Thoracic aorta (tissue), 2 donors: ENCODE measurements at regions not wholly inside any gene's neighbourhood (a gene's known extent, or its start where the extent isn't known, plus 50 kb on each side); places are given as distances from the start of the nearest gene placed in this dataset.
A peak's percentile ranks its signal among the peaks of the same experiment; 100 is the strongest.

ENCODE experiments used
- ATAC-seq: fragments of 150-250 bp; one replicate; pipeline ENCODE4 v1.8.0; 2017; ENCODE audit warnings: low read depth; ENCODE audit not compliant: insufficient number of reproducible peaks, low FRiP score
- DNase-seq: peaks from one replicate; pipeline ENCODE4 v3.0.0-alpha.2; 2020; ENCODE audit warnings: low spot score
- H3K27ac ChIP-seq, 2 donors: fragments of 200-600 bp; sonication (generic); 1 replicate in 1 of 2; 2 replicates in 1 of 2; pipeline ENCODE4 v1.5.1; 2016; ENCODE audit warnings: mild to moderate bottlenecking in 2 of 2, moderate library complexity in 2 of 2
- H3K27me3 ChIP-seq: fragments of 200-600 bp; sonication (generic); replicated peaks from 2 replicates; pipeline ENCODE4 v1.6.0; 2016; ENCODE audit warnings: mild to moderate bottlenecking; ENCODE audit not compliant: insufficient read depth
- H3K36me3 ChIP-seq: fragments of 200-600 bp; sonication (generic); one replicate; pipeline ENCODE4 v1.5.1; 2016
- H3K4me1 ChIP-seq, 2 donors: fragments of 200-600 bp; sonication (generic); 1 replicate in 1 of 2; 2 replicates in 1 of 2; pipeline versions ENCODE4 v1.5.1 to v1.6.0; 2016; ENCODE audit warnings: low read depth in 2 of 2, mild to moderate bottlenecking in 1 of 2; ENCODE audit not compliant: control insufficient read depth in 1 of 2
- H3K4me3 ChIP-seq: fragments of 200-600 bp; sonication (generic); 2 replicates; pipeline ENCODE4 v1.5.1; 2016; ENCODE audit warnings: mild to moderate bottlenecking
- H3K9me3 ChIP-seq: fragments of 200-600 bp; sonication (generic); 2 replicates; pipeline ENCODE4 v1.5.1; 2016
- CTCF ChIP-seq: fragments of 200-600 bp; sonication (generic); IDR thresholded peaks from one replicate; pipeline ENCODE4 v1.5.1; 2019; ENCODE audit warnings: antibody characterized with exemption

DNA sequence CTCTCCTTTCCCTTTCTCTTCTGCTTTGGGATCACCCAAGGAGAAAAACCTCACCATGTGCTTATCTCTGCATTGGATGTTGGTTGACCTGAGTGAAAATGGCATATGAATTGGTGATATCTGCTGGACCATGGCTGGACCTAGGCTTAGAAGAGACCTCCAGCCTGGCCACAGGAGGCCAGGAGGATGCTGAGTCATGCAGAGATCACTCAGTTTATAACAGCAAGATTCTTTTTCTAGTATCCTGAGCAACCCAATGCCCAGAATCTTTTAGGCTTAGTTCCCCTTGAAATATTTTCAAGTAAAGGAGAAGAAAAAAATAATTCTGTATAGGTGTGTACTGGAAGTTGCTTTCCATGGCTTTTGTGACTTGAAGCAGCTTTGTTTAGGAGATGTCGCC, 236.3 kb downstream of the KLF6 start:
- TF ChIP-seq CTCF, result no peak
- Histone ChIP-seq H3K4me1 (peaks cover 10 to 18% of the 10 kb centered on the region in 2 donors), H3K9me3 (no peaks in the 10 kb centered on the region), H3K36me3 (no peaks in the 10 kb centered on the region), H3K27me3 (no peaks in the 10 kb centered on the region), H3K27ac (peak overlapping the region; percentile 33 to 46), H3K4me3 (no peak overlapping the region)
- no peak for DNase-seq
- no peak for ATAC-seq

- H3K27me3 ChIP-seq, result no peaks in the 10 kb centered on the region
- H3K9me3 ChIP-seq, result no peaks in the 10 kb centered on the region
- H3K4me3 ChIP-seq, result no peak overlapping the region
- H3K36me3 ChIP-seq, result no peaks in the 10 kb centered on the region
- peaks cover 10 to 18% of the 10 kb centered on the region in 2 donors for H3K4me1 ChIP-seq
- TF ChIP-seq CTCF, result no peak
- ATAC-seq (no peak), DNase-seq (no peak)
- peak overlapping the region; percentile 33 to 46 for H3K27ac ChIP-seq
These were observed 236.9 kb downstream of the KLF6 start for GRCh38 chr10:3548076-3548475.

DNA sequence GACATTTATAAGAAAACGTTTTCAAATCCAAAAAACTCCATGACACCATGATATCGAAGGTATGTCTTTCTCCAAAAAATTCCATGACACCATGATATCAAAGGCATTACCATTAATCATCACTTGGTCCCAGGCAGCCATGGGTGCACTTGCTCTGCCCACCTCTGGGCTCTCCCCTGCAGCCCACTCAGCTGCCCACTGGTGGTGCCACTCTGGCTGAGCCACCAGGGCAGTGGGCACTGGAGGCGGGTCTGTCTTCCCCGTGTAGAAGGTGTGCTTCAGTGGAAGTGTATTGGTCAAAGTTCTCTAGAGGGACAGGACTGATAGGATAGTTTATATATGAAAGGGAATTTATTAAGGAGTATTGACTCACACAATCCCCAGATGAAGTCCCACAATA, 240.4 kb downstream of the KLF6 start:
- H3K9me3 ChIP-seq, result no peaks in the 10 kb centered on the region
- DNase-seq, result no peak
- no peak for TF ChIP-seq CTCF
- no peaks in the 10 kb centered on the region for H3K36me3 ChIP-seq
- H3K27me3 ChIP-seq, result no peaks in the 10 kb centered on the region
- peaks cover 23 to 40% of the 10 kb centered on the region in 2 donors for H3K4me1 ChIP-seq
- ATAC-seq, result no peak
- no peak overlapping the region for H3K27ac ChIP-seq
- H3K4me3 ChIP-seq, result no peak overlapping the region

DNA sequence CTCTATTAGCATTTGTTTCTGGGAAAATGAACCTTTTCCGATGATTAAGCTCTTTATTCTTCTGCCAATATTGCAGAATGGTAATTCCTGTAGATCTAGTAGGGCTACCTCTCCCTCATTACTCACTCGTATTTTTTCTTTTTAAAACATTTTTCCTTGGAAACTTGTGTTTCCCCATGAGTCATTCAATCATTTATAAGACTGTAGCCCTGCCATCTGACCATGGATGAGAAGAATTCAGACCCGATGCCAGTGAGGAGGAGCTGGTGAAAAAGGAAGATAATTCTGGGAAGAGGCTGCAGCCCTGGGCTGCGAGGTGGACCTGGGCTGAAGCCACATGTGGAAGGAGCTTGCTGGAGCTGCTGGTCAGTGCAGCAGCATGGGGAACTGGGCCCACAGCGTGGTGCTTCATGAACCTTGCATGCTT, 242.8 kb downstream of the KLF6 start:
- Histone ChIP-seq H3K4me1 (peaks cover 21 to 40% of the 10 kb centered on the region in 2 donors), H3K4me3 (peak overlapping the region; percentile 26), H3K9me3 (no peaks in the 10 kb centered on the region), H3K36me3 (no peaks in the 10 kb centered on the region), H3K27ac (peak overlapping the region in 1 of 2 donors; percentile 44), H3K27me3 (no peaks in the 10 kb centered on the region)
- ATAC-seq (no peak), DNase-seq (no peak)
- no peak for TF ChIP-seq CTCF

DNA sequence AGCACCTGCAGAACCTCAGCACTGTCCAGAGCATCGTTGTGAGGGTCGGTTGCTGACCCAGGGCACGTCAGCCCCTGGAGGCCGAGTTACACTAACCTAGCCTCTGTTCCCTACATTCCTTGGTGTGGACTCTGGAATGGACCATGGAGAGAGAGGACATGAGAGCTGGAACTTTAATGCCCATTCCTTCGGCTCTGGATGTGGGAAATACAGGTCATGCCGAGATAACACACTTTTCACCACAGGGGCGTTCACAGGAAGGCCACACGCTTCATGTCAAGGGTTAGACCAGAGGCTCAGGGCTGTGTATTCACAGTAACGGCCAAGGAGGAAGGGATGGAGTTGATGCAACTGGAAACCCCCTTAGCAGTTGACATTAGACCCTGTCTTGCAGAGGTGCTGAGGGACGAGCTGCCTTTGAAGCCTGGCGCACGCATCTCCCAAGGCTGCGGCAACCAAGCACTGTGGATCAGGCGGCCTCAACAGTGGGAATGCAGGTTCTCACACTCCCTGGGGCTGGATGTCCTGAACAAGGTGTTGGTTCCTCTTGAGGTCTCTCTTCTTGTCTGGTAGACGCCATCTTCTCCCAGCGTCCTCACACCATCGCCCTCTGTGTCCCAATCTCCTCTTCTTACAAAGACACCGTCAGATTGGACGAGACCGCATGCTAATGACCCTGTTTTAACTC, 245.2 kb downstream of the KLF6 start:
- ATAC-seq (no peak), DNase-seq (no peak)
- Histone ChIP-seq H3K4me1 (peaks cover 21 to 40% of the 10 kb centered on the region in 2 donors), H3K9me3 (no peaks in the 10 kb centered on the region), H3K36me3 (no peaks in the 10 kb centered on the region), H3K4me3 (no peak overlapping the region), H3K27ac (peak overlapping the region; percentile 42 to 73), H3K27me3 (no peaks in the 10 kb centered on the region)
- TF ChIP-seq CTCF, result no peak
